GM12878 (cell line): ENCODE measurements at regions not wholly inside any gene's neighbourhood (a gene's known extent, or its start where the extent isn't known, plus 50 kb on each side); places are given as distances from the start of the nearest gene placed in this dataset.

Experiments
- BACH1 ChIP-seq: fragments of 450-650 bp; IDR thresholded peaks from 2 replicates; pipeline ENCODE4 v1.6.1; 2017; ENCODE audit warnings: mild to moderate bottlenecking, borderline replicate concordance
- CTCF ChIP-seq, 3 experiments: IDR thresholded peaks in 2 of 3; conservative IDR thresholded peaks in 1 of 3; 2 replicates each; pipeline ENCODE4 v1.5.1; 2011; ENCODE audit warnings: low read depth in 3 of 3, low read length in 3 of 3, mild to moderate bottlenecking in 3 of 3, control low read depth in 2 of 3, moderate library complexity in 2 of 3, inconsistent platforms in 1 of 3, mixed read lengths in 1 of 3; ENCODE audit not compliant: control insufficient read depth in 2 of 3, insufficient read depth in 1 of 3; ENCODE audit errors: extremely low read depth in 1 of 3
- DPF2 ChIP-seq: fragments of 450-650 bp; IDR thresholded peaks from 2 replicates; pipeline ENCODE4 v1.6.1; 2017; ENCODE audit warnings: mild to moderate bottlenecking
- RAD51 ChIP-seq: fragments of 450-650 bp; IDR thresholded peaks from 2 replicates; pipeline ENCODE4 v1.6.1; 2016; ENCODE audit warnings: moderate library complexity, mild to moderate bottlenecking, inconsistent platforms
- REST ChIP-seq: IDR thresholded peaks from 2 replicates; pipeline ENCODE4 v1.6.1; 2012; ENCODE audit warnings: mild to moderate bottlenecking, low read depth, low read length
- SMC3 ChIP-seq: IDR thresholded peaks from 2 replicates; pipeline ENCODE4 v1.6.1; 2011; ENCODE audit warnings: low read length, improper control_type of control experiment, borderline replicate concordance
- ZBTB40 ChIP-seq: fragments of 450-650 bp; IDR thresholded peaks from 2 replicates; pipeline ENCODE4 v1.6.1; 2016; ENCODE audit warnings: mild to moderate bottlenecking, moderate library complexity, borderline replicate concordance

GRCh38 chr12:45629292-45629691, 100.2 kb upstream of the ARID2 start:
- TF ChIP-seq SMC3 (no peak), REST (no peak), CTCF (IDR thresholded peaks at IDR 0.05 in 2 of 3, conservative IDR thresholded peaks at IDR 0.05 in 1 of 3; ENCODE audit: control insufficient read depth in 2 of 3, extremely low read depth in 1 of 3, insufficient read depth in 1 of 3, low read depth in 3 of 3, low read length in 3 of 3) (no peak), BACH1 (no peak), DPF2 (no peak), ZBTB40 (no peak), RAD51 (no peak)
